BLaER1 treated with 17β-estradiol and CSF1 and Interleukin-3, amounts not matched to agents 10 nM and 100 nM (cell line): ENCODE measurements at regions not wholly inside any gene's neighbourhood (a gene's known extent, or its start where the extent isn't known, plus 50 kb on each side); places are given as distances from the start of the nearest gene placed in this dataset.

Experiments
- H3K27ac ChIP-seq, 11 experiments: shearing (Covaris generic); formaldehyde crosslinking; 2 replicates each; pipeline ENCODE4 v1.8.1; 2022
- H3K27me3 ChIP-seq, 11 experiments: shearing (Covaris generic); formaldehyde crosslinking; 2 replicates each; pipeline ENCODE4 v1.8.1; 2022
- H3K36me3 ChIP-seq, 11 experiments: shearing (Covaris generic); formaldehyde crosslinking; 2 replicates each; pipeline ENCODE4 v1.8.1; 2022
- H3K4me1 ChIP-seq, 10 experiments: shearing (Covaris generic); formaldehyde crosslinking; 2 replicates each; pipeline ENCODE4 v1.8.1; 2022
- H3K4me2 ChIP-seq, 11 experiments: shearing (Covaris generic); formaldehyde crosslinking; 2 replicates each; pipeline ENCODE4 v1.8.1; 2022
- H3K4me3 ChIP-seq, 10 experiments: shearing (Covaris generic); formaldehyde crosslinking; 2 replicates each; pipeline ENCODE4 v1.8.1; 2022
- H3K9ac ChIP-seq, 11 experiments: shearing (Covaris generic); formaldehyde crosslinking; 2 replicates each; pipeline ENCODE4 v1.8.1; 2022
- H3K9me3 ChIP-seq, 11 experiments: shearing (Covaris generic); formaldehyde crosslinking; replicated peaks in 1 of 11; 2 replicates each; pipeline ENCODE4 v1.8.1; 2022
- H4K20me1 ChIP-seq, 11 experiments: shearing (Covaris generic); formaldehyde crosslinking; 2 replicates each; pipeline ENCODE4 v1.8.1; 2022
- Cebpa-rat ChIP-seq, 11 experiments: shearing (Covaris generic); IDR thresholded peaks; 2 replicates each; pipeline ENCODE4 v1.8.1; 2022

- no peaks in the 10 kb centered on the region for H4K20me1 ChIP-seq
- H3K27ac ChIP-seq: no peak overlapping the region
- no peaks in the 10 kb centered on the region for H3K27me3 ChIP-seq
- no peak for TF ChIP-seq Cebpa-rat (IDR thresholded peaks at IDR 0.05)
- H3K4me3 ChIP-seq: no peak overlapping the region
- H3K4me2 ChIP-seq: no peak overlapping the region
- no peaks in the 10 kb centered on the region for H3K36me3 ChIP-seq
- H3K9me3 ChIP-seq: peaks cover under 1 to 15% (median 2%) of the 10 kb centered on the region in 11 experiments; a peak in 15 of 22 replicates
- no peak overlapping the region for H3K9ac ChIP-seq
- H3K4me1 ChIP-seq: no peaks in the 10 kb centered on the region
These were observed 267.2 kb upstream of the PLXNA2 start for GRCh38 chr1:208511242-208511860.

GRCh38 chr1:208513799-208514198, 269.6 kb upstream of the PLXNA2 start:
- peaks cover 15 to 39% (median 24%) of the 10 kb centered on the region in 11 experiments for H3K9me3 ChIP-seq
- H3K27ac ChIP-seq: no peak overlapping the region
- H3K4me2 ChIP-seq: no peak overlapping the region
- H3K4me3 ChIP-seq: no peak overlapping the region
- H3K9ac ChIP-seq: no peak overlapping the region
- TF ChIP-seq Cebpa-rat (IDR thresholded peaks at IDR 0.05): no peak
- no peaks in the 10 kb centered on the region for H3K27me3 ChIP-seq
- H3K36me3 ChIP-seq: no peaks in the 10 kb centered on the region; a peak in 1 of 22 replicates
- no peaks in the 10 kb centered on the region; a peak in 1 of 20 replicates for H3K4me1 ChIP-seq
- no peaks in the 10 kb centered on the region for H4K20me1 ChIP-seq

GRCh38 chr1:208515129-208515528, 270.9 kb upstream of the PLXNA2 start:
- Histone ChIP-seq H3K4me2 (no peak overlapping the region), H3K27ac (no peak overlapping the region), H4K20me1 (no peaks in the 10 kb centered on the region), H3K9me3 (peaks cover 15 to 42% (median 24%) of the 10 kb centered on the region in 11 experiments), H3K9ac (no peak overlapping the region), H3K36me3 (no peaks in the 10 kb centered on the region; a peak in 1 of 22 replicates), H3K4me3 (no peak overlapping the region), H3K27me3 (no peaks in the 10 kb centered on the region), H3K4me1 (no peaks in the 10 kb centered on the region; a peak in 1 of 20 replicates)
- no peak for TF ChIP-seq Cebpa-rat (IDR thresholded peaks at IDR 0.05)

- no peak for TF ChIP-seq Cebpa-rat (IDR thresholded peaks at IDR 0.05)
- Histone ChIP-seq H3K9me3 (peaks cover 15 to 42% (median 24%) of the 10 kb centered on the region in 11 experiments), H3K9ac (no peak overlapping the region), H3K4me2 (no peak overlapping the region), H4K20me1 (no peaks in the 10 kb centered on the region), H3K4me3 (no peak overlapping the region), H3K4me1 (peaks cover 0 to 7% (median 4%) of the 10 kb centered on the region in 10 experiments; a peak in 13 of 20 replicates), H3K27me3 (no peaks in the 10 kb centered on the region), H3K36me3 (no peaks in the 10 kb centered on the region; a peak in 1 of 22 replicates), H3K27ac (no peak overlapping the region)
These were observed 272.6 kb upstream of the PLXNA2 start for GRCh38 chr1:208516780-208517179.

- Histone ChIP-seq H3K36me3 (no peaks in the 10 kb centered on the region; a peak in 1 of 22 replicates), H3K4me2 (no peak overlapping the region; a peak in 1 of 22 replicates), H3K9me3 (peaks cover 15 to 35% (median 24%) of the 10 kb centered on the region in 11 experiments), H3K4me3 (no peak overlapping the region), H4K20me1 (no peaks in the 10 kb centered on the region), H3K27ac (no peak overlapping the region), H3K27me3 (no peaks in the 10 kb centered on the region), H3K4me1 (peaks cover 0 to 29% (median 19%) of the 10 kb centered on the region in 10 experiments; a peak in 15 of 20 replicates), H3K9ac (no peak overlapping the region)
- TF ChIP-seq Cebpa-rat (IDR thresholded peaks at IDR 0.05): no peak
These were observed 276.4 kb upstream of the PLXNA2 start for GRCh38 chr1:208520438-208521099.

GRCh38 chr1:208521534-208521933, 277.4 kb upstream of the PLXNA2 start:
- Histone ChIP-seq H3K27ac (no peak overlapping the region), H3K4me1 (peaks cover 4 to 39% (median 29%) of the 10 kb centered on the region in 10 experiments; a peak in 18 of 20 replicates)

GRCh38 chr1:208523007-208523406, 278.8 kb upstream of the PLXNA2 start:
- Histone ChIP-seq H3K4me2 (no peak overlapping the region), H3K4me1 (peaks cover 8 to 53% (median 42%) of the 10 kb centered on the region in 10 experiments; a peak in 18 of 20 replicates), H3K9me3 (peaks cover 0 to 11% (median 5%) of the 10 kb centered on the region in 11 experiments; a peak in 15 of 22 replicates), H3K36me3 (no peaks in the 10 kb centered on the region), H3K27me3 (no peaks in the 10 kb centered on the region), H3K4me3 (no peak overlapping the region), H3K9ac (no peak overlapping the region), H3K27ac (no peak overlapping the region), H4K20me1 (no peaks in the 10 kb centered on the region)
- no peak for TF ChIP-seq Cebpa-rat (IDR thresholded peaks at IDR 0.05)

More at GRCh38 chr1:208521534-208521933, 277.4 kb upstream of the PLXNA2 start:
- no peaks in the 10 kb centered on the region for H4K20me1 ChIP-seq
- no peaks in the 10 kb centered on the region for H3K27me3 ChIP-seq
- peaks cover 13 to 25% (median 20%) of the 10 kb centered on the region in 11 experiments for H3K9me3 ChIP-seq
- no peak for TF ChIP-seq Cebpa-rat (IDR thresholded peaks at IDR 0.05)
- no peaks in the 10 kb centered on the region; a peak in 1 of 22 replicates for H3K36me3 ChIP-seq
- H3K4me2 ChIP-seq: peak overlapping the region in 8 of 11 experiments; percentile 16 to 67 (median 48); a peak in 12 of 22 replicates
- no peak overlapping the region for H3K4me3 ChIP-seq
- no peak overlapping the region; a peak in 1 of 22 replicates for H3K9ac ChIP-seq

GRCh38 chr1:208524376-208524775, 280.2 kb upstream of the PLXNA2 start:
- Histone ChIP-seq H3K4me1 (peaks cover 8 to 65% (median 51%) of the 10 kb centered on the region in 10 experiments; a peak in 18 of 20 replicates), H3K9me3 (no peaks in the 10 kb centered on the region), H4K20me1 (no peaks in the 10 kb centered on the region), H3K27ac (peak overlapping the region in 1 of 11 experiments; percentile 40; a peak in 1 of 22 replicates), H3K27me3 (no peaks in the 10 kb centered on the region), H3K9ac (no peak overlapping the region), H3K4me3 (no peak overlapping the region), H3K4me2 (peak overlapping the region in 7 of 11 experiments; percentile 1 to 84 (median 72); a peak in 12 of 22 replicates), H3K36me3 (no peaks in the 10 kb centered on the region)
- TF ChIP-seq Cebpa-rat (IDR thresholded peaks at IDR 0.05): no peak

GRCh38 chr1:208524925-208525324, 280.7 kb upstream of the PLXNA2 start:
- Histone ChIP-seq H3K9ac (no peak overlapping the region), H4K20me1 (no peaks in the 10 kb centered on the region), H3K4me2 (peak overlapping the region in 7 of 11 experiments; percentile 1 to 84 (median 72); a peak in 12 of 22 replicates), H3K4me1 (peaks cover 8 to 71% (median 57%) of the 10 kb centered on the region in 10 experiments; a peak in 18 of 20 replicates), H3K4me3 (no peak overlapping the region), H3K27me3 (no peaks in the 10 kb centered on the region), H3K36me3 (no peaks in the 10 kb centered on the region), H3K9me3 (no peaks in the 10 kb centered on the region), H3K27ac (peak overlapping the region in 1 of 11 experiments; percentile 40; a peak in 1 of 22 replicates)
- TF ChIP-seq Cebpa-rat (IDR thresholded peaks at IDR 0.05): no peak; a peak in 1 of 22 replicates
